GM19043 (cell line): ENCODE measurements at regions not wholly inside any gene's neighbourhood (a gene's known extent, or its start where the extent isn't known, plus 50 kb on each side); places are given as distances from the start of the nearest gene placed in this dataset.
"Not testable (repeated sequence)": the region's sequence is repeated elsewhere in the genome, so short reads cannot be mapped to it uniquely, and the experiment has no call there.

ENCODE experiments used
- ATAC-seq: cut with Tn5 transposase; IDR thresholded peaks from one replicate; pipeline ENCODE4 v1.9.1; 2021; ENCODE audit warnings: low read depth; ENCODE audit not compliant: unreplicated experiment

- ATAC-seq: no peak
Observed at GRCh38 chr7:118389629-118390028, 165.1 kb downstream of the ANKRD7 start.

DNA sequence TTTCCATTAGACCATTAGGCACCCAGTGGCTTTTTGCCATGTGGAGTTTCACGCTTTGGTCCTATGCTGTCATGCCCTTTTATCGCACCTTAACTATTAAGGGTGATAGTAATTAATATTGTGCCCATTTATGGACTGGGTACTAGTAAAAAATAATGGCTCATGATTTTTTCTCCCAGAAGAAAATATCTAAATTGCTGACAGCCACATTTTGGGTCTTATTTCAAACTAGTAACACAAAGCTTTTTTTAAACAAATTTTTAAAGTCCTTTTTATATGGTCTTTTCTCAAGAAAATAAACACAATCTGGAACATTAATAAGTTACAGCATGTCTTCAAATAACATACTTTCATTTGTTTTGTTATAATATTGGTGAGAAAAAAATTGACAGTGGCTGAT lies 179.7 kb downstream of the ANKRD7 start:
- ATAC-seq: no peak

- ATAC-seq: no peak
Observed at GRCh38 chr7:118418433-118418832, 193.9 kb downstream of the ANKRD7 start.

- ATAC-seq: no peak
Observed at GRCh38 chr7:118420888-118421287, 196.4 kb downstream of the ANKRD7 start.

- ATAC-seq: no peak
Observed at GRCh38 chr7:118429141-118429540, 204.6 kb downstream of the ANKRD7 start.

DNA sequence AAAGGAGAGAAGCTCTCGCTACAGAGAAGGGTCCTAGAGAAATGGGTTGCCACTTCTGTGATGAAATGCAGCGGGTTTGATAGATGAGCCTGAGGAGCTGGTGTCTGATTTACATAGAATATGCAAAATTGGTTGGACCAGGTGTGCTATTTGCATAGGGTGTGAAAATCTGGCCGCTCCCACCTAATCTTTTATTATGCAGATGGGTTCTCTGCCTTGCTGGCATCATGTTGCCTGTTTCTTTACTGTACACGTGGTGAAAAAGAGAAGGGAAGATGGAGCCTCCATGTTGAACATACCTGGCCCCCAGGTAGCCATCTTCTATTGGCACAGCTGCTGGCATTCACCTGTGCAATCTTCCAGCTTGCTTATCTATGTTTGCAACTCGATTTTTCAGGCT lies 212.2 kb downstream of the ANKRD7 start:
- ATAC-seq: no peak

GRCh38 chr7:118449030-118449429 lies 224.5 kb downstream of the ANKRD7 start:
- not testable (repeated sequence) for ATAC-seq

DNA sequence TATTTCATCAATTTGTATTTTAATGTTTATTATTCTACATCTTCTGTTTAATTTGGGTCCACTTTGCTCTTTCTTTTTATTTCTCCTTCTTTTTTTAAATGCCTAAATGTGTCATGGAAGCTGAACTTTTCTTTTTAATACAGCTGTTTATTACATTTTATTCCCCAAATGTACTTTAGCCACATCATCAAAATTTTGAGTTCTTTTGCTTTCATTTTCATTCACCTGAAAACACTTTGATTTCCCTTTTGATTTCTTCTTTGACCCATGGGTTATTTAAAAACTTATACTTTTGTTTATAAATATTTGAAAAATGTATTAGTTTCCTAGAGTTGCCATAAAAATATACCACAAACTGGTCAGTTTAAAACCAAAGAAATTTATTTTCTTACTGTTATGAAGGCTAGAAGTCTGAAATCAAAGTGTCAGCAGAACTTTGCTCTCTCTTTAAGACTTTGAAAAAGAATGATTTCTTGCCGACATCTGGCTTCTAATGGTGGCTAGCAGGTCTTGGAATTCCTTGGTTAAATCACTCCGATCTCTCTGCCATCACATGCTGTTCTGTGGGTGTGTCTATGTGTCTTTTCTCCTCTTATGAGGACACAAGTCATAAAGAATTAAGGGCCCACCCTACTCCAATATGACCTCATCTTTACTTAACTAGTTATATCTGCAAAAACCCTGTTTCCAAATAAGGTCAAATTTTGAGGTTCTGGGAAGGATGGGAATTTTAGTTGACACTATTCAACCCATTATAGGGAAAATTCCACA lies 225.5 kb downstream of the ANKRD7 start:
- ATAC-seq: no peak

GRCh38 chr7:118452128-118452527 lies 227.6 kb downstream of the ANKRD7 start:
- no peak for ATAC-seq

DNA sequence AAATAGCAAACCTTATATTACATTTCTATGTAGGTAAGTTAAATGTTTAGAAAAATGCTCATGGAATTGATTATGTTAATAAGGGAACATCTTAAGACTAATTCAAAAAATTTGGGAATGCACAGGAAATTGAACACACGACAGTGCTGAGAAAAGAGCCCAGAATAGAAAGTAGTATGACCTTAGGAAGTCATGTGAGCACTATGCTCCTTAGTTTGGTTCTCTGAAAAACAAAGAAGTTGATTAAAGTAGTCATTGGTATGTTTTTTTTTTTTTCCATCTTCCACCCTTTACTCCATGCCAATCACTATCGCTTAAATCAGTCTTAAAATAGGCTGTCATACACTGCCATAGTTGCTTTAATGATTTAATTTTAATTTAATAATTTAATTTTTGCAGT lies 242.9 kb downstream of the ANKRD7 start:
- ATAC-seq: no peak

- ATAC-seq: no peak
Observed at GRCh38 chr7:118472581-118472980, 248.1 kb downstream of the ANKRD7 start.

GRCh38 chr7:118473271-118473670 lies 248.8 kb downstream of the ANKRD7 start:
- ATAC-seq: no peak

- ATAC-seq: no peak
Observed at GRCh38 chr7:118476036-118476435, 251.5 kb downstream of the ANKRD7 start.

- no peak for ATAC-seq
Observed at GRCh38 chr7:118477036-118477435, 252.5 kb downstream of the ANKRD7 start.

GRCh38 chr7:118478236-118478635 lies 253.7 kb downstream of the ANKRD7 start:
- ATAC-seq: no peak

DNA sequence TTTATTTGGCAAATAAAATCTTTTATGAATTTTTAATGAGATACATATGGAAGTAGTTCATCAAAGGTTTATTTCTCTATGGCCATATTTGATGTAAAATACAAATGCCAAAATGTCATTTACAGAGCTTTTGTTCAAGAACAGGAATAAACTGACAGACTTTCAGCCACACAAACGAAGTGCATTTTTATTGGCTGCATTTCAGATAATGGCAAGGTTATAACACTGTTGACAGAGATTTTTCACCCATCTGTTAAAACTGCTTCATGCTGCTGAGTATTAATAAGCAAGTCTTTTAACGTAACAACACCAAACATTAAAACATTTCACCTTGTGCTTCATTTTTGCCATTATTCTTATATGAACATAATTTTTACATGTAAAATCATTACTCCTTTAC lies 254.4 kb downstream of the ANKRD7 start:
- no peak for ATAC-seq

GRCh38 chr7:118492466-118492865 lies 268.0 kb downstream of the ANKRD7 start:
- ATAC-seq: no peak

- no peak for ATAC-seq
Observed at GRCh38 chr7:118496138-118496644, 271.7 kb downstream of the ANKRD7 start.

DNA sequence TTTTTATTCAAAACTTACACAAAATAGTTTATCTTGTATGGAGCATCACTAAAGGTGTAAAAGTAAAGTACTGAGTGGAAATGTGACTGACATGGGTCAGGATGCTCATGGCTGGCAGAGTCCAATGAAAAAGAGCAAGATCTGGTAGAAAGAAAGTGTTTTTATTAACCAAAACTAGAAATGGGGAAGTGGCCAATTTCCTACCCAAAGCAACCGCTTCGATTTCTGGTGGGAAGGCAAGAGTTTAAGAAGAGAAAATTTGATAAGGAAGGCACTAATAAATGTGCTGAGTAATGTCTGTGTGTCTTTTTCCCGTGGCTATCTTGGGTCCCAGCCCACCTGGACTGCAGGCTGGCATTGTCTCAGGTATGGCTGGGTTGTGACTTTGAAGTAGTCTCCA lies 277.7 kb downstream of the ANKRD7 start:
- no peak for ATAC-seq

- no peak for ATAC-seq
Observed at GRCh38 chr7:118511146-118511545, 286.6 kb downstream of the ANKRD7 start.

- ATAC-seq: no peak
Observed at GRCh38 chr7:118517275-118517674, 292.8 kb downstream of the ANKRD7 start.

DNA sequence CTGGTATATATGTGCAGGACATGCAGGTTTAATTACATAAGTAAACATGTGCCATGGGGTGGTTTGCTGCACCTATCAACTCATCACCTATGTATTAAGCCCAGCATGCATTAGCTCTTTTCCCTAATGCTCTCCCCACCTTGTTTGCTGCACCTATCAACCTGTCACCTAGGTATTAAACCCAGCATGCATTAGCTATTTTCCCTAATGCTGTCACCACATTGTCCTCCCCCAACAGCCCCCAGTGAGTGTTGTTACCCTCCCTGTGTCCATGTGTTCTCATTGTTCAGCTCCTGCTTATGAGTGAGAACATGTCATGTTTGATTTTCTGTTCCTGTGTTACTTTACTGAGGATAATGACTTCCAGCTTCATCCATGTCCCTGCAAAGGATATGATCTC lies 300.5 kb downstream of the ANKRD7 start:
- no peak for ATAC-seq

GRCh38 chr7:118531566-118531965 lies 307.1 kb downstream of the ANKRD7 start:
- ATAC-seq: no peak
